Left ventricle myocardium inferior (tissue), 1 donor: ENCODE measurements at regions not wholly inside any gene's neighbourhood (a gene's known extent, or its start where the extent isn't known, plus 50 kb on each side); places are given as distances from the start of the nearest gene placed in this dataset.

Experiments
- DNase-seq: peaks from one replicate; pipeline ENCODE4 v3.0.0-alpha.2; 2020
- H3K27ac ChIP-seq: fragments of 200-600 bp; replicated peaks from 2 replicates; pipeline ENCODE4 v1.8.0; 2021
- H3K27me3 ChIP-seq: fragments of 200-600 bp; 2 replicates; pipeline ENCODE4 v1.8.0; 2021; ENCODE audit warnings: low read depth
- H3K36me3 ChIP-seq: fragments of 200-600 bp; 2 replicates; pipeline ENCODE4 v1.8.0; 2021
- H3K4me1 ChIP-seq: fragments of 200-600 bp; 2 replicates; pipeline ENCODE4 v1.8.0; 2021
- H3K4me3 ChIP-seq: fragments of 200-600 bp; 2 replicates; pipeline ENCODE4 v1.8.0; 2021; ENCODE audit warnings: mild to moderate bottlenecking, moderate library complexity
- H3K9me3 ChIP-seq: fragments of 200-600 bp; replicated peaks from 2 replicates; pipeline ENCODE4 v1.8.0; 2021
- intact Hi-C: fragments of 100-400 bp; cut with micrococcal nuclease; formaldehyde crosslinking; loops from one replicate; pipeline ENCODE4 v1.11.0; 2022
- TF ChIP-seq, protein P1 (sequence below): fragments of 200-600 bp; IDR thresholded peaks from 2 replicates; pipeline ENCODE4 v1.8.0; 2021; ENCODE audit warnings: antibody characterized with exemption, mild to moderate bottlenecking, borderline replicate concordance
- donor health status: DM: no; HTN: yes; CAD: no; lungs with severe emphysema.

- no peak for DNase-seq
- no peaks in the 10 kb centered on the region for H3K27me3 ChIP-seq
- H3K27ac ChIP-seq: no peak overlapping the region
- no peak overlapping the region for H3K4me3 ChIP-seq
- intact Hi-C loops: no loop called here
- TF ChIP-seq, protein P1, sequence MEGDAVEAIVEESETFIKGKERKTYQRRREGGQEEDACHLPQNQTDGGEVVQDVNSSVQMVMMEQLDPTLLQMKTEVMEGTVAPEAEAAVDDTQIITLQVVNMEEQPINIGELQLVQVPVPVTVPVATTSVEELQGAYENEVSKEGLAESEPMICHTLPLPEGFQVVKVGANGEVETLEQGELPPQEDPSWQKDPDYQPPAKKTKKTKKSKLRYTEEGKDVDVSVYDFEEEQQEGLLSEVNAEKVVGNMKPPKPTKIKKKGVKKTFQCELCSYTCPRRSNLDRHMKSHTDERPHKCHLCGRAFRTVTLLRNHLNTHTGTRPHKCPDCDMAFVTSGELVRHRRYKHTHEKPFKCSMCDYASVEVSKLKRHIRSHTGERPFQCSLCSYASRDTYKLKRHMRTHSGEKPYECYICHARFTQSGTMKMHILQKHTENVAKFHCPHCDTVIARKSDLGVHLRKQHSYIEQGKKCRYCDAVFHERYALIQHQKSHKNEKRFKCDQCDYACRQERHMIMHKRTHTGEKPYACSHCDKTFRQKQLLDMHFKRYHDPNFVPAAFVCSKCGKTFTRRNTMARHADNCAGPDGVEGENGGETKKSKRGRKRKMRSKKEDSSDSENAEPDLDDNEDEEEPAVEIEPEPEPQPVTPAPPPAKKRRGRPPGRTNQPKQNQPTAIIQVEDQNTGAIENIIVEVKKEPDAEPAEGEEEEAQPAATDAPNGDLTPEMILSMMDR: no peak
- H3K9me3 ChIP-seq: peaks cover 13% of the 10 kb centered on the region
- H3K4me1 ChIP-seq: peaks cover 2% of the 10 kb centered on the region
- H3K36me3 ChIP-seq: no peaks in the 10 kb centered on the region
Observed at GRCh38 chr18:42480441-42480840, 525.4 kb downstream of the PIK3C3 start.

- no peak overlapping the region for H3K27ac ChIP-seq
- H3K27me3 ChIP-seq: no peaks in the 10 kb centered on the region
- DNase-seq: no peak
- H3K9me3 ChIP-seq: peaks cover 23% of the 10 kb centered on the region
- intact Hi-C loops: no loop called here
- no peaks in the 10 kb centered on the region for H3K4me1 ChIP-seq
- TF ChIP-seq, protein P1: no peak
- no peak overlapping the region for H3K4me3 ChIP-seq
- H3K36me3 ChIP-seq: no peaks in the 10 kb centered on the region
Observed at GRCh38 chr18:42484648-42485047, 529.6 kb downstream of the PIK3C3 start.

DNA sequence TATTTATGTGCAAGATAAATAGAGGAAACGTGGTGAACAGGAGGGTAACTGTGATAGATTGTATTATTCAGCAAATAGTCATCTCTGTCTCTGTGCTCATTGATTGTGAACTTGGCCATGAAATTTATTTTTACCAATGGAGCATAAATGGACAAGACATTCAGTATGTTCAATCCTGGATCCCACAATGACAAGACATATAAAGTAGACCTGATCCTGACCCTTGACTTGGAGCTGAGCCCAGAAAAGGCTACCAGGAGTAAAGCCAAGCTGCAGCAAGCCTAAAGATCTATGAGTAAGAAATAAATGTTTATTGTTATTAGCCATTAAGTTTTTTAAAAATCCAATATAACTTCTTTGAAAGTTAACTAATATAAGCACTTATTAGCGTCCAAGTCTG lies 531.2 kb downstream of the PIK3C3 start:
- H3K4me1 ChIP-seq: no peaks in the 10 kb centered on the region
- no peak for DNase-seq
- no peaks in the 10 kb centered on the region for H3K36me3 ChIP-seq
- H3K4me3 ChIP-seq: no peak overlapping the region
- peaks cover 23% of the 10 kb centered on the region for H3K9me3 ChIP-seq
- intact Hi-C loops: no loop called here
- H3K27me3 ChIP-seq: no peaks in the 10 kb centered on the region
- TF ChIP-seq, protein P1: no peak
- H3K27ac ChIP-seq: no peak overlapping the region

DNA sequence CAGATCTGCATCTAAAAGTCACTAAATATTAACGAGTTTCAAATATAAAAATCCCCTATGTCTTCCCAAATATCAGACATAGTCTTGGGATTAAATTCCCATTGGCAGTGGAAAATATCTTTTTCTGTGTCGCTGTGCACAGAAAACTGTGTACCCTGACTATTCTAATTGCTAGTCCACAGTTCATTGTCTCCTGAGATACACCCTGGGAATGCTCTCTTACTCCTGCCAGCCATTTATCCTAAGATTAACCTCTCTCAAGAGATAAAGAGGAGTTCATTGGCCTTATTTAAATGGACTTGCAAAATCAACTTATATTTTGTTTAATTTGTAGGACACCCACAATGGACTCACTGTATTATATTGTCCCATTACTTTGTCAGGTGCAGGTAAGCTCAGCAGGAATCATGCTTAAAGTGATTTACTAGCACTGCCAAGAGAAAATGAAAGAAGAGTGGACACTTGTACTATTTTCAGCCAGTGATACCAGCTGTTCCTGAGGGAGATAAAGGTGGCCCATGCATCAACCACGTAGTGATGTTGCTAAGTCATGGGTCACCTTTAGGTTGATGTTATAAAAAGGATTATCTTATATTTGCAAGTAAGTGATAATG lies 553.8 kb downstream of the PIK3C3 start:
- no peaks in the 10 kb centered on the region for H3K4me1 ChIP-seq
- no peak for DNase-seq
- intact Hi-C loops: no loop called here
- no peaks in the 10 kb centered on the region for H3K27me3 ChIP-seq
- TF ChIP-seq, protein P1: no peak
- H3K27ac ChIP-seq: no peak overlapping the region
- no peaks in the 10 kb centered on the region for H3K36me3 ChIP-seq
- H3K9me3 ChIP-seq: no peaks in the 10 kb centered on the region
- no peak overlapping the region for H3K4me3 ChIP-seq

- no peaks in the 10 kb centered on the region for H3K36me3 ChIP-seq
- no peaks in the 10 kb centered on the region for H3K4me1 ChIP-seq
- no peaks in the 10 kb centered on the region for H3K9me3 ChIP-seq
- no peak overlapping the region for H3K4me3 ChIP-seq
- no peak overlapping the region for H3K27ac ChIP-seq
- intact Hi-C loops: no loop called here
- TF ChIP-seq, protein P1: no peak
- H3K27me3 ChIP-seq: no peaks in the 10 kb centered on the region
- no peak for DNase-seq
Observed at GRCh38 chr18:42509750-42510415, 554.8 kb downstream of the PIK3C3 start.
